ENCODE measurements at regions not wholly inside any gene's neighbourhood (a gene's known extent, or its start where the extent isn't known, plus 50 kb on each side); places are given as distances from the start of the nearest gene placed in this dataset.

GRCh38 chr7:30214651-30215137, 69.7 kb upstream of the ZNRF2 start:
- DNase-seq, result no peak
- Histone ChIP-seq H3K4me2 (ENCODE audit: low read depth, low read length) (no peak overlapping the region), H3K18ac (ENCODE audit: low read depth, low read length) (no peak overlapping the region), H3K56ac (ENCODE audit: extremely low read depth, insufficient read depth, low read length) (no peak overlapping the region), H3K4me1 (ENCODE audit: control insufficient read depth, insufficient read depth, low read length) (no peaks in the 10 kb centered on the region), H3K36me3 (ENCODE audit: control insufficient read depth, insufficient read depth, low read length) (no peaks in the 10 kb centered on the region), H2AK5ac (ENCODE audit: low read depth, low read length) (no peak overlapping the region), H4K5ac (ENCODE audit: low read depth, low read length) (no peak overlapping the region), H4K20me1 (ENCODE audit: insufficient read depth, low read length) (no peaks in the 10 kb centered on the region), H4K91ac (ENCODE audit: insufficient read depth, low read depth, low read length) (no peak overlapping the region), H2AFZ (replicated peaks; ENCODE audit: low read length, poor library complexity) (no peak overlapping the region), H2BK120ac (ENCODE audit: low read depth, low read length) (no peak overlapping the region), H3K23ac (ENCODE audit: low read depth, low read length) (no peak overlapping the region), H3K4ac (ENCODE audit: low read depth, low read length) (no peak overlapping the region), H3K14ac (replicated peaks; ENCODE audit: low read depth, low read length) (no peak overlapping the region), H2AK9ac (replicated peaks; ENCODE audit: low read depth, low read length, poor library complexity) (no peak overlapping the region), H3K79me1 (ENCODE audit: low read depth in 1 of 2, low read length in 2 of 2) (no peaks in the 10 kb centered on the region), H3K27ac (ENCODE audit: insufficient read depth, low read length) (no peak overlapping the region), H4K8ac (ENCODE audit: low read depth in 2 of 2, low read length in 2 of 2) (no peak overlapping the region), H2BK5ac (ENCODE audit: low read depth, low read length, poor library complexity, severe bottlenecking) (no peak overlapping the region), H3K9me1 (ENCODE audit: insufficient read depth, low read length) (no peaks in the 10 kb centered on the region), H3K9ac (ENCODE audit: low read depth, low read length) (no peak overlapping the region), H2BK20ac (ENCODE audit: low read depth, low read length) (no peak overlapping the region), H3K27me3 (ENCODE audit: control insufficient read depth, insufficient read depth, low read length) (peaks cover 9% of the 10 kb centered on the region), H3K9me3 (ENCODE audit: control insufficient read depth, insufficient read depth, low read length) (no peaks in the 10 kb centered on the region), H3K4me3 (ENCODE audit: insufficient read depth, low read depth, low read length) (no peak overlapping the region), H2BK15ac (ENCODE audit: low read depth, low read length) (no peak overlapping the region)
- no CpG with 5 or more reads among the region's 8 CpGs for WGBS, 2 experiments (ENCODE audit: extremely low coverage in 2 of 2, insufficient read length in 1 of 2)
- ChIA-PET CTCF (no interaction called here), POLR2A (ENCODE audit: unreplicated experiment) (no interaction called here)
- no TSS peak for BruUV-seq (replicated peaks)
- dilution Hi-C loops (cut with HindIII; ENCODE audit: low sequenced_read_pairs, unreplicated experiment), result no loop called here
- TF ChIP-seq RAD21 (IDR thresholded peaks at IDR 0.05; ENCODE audit: low read length), result no peak
- TF ChIP-seq SMC3 (IDR thresholded peaks at IDR 0.05; ENCODE audit: low read depth, low read length), result no peak
- TF ChIP-seq CHD1 (IDR thresholded peaks at IDR 0.05; ENCODE audit: low read depth, low read length), result no peak
- TF ChIP-seq MAFK (IDR thresholded peaks at IDR 0.05; ENCODE audit: low read depth, low read length), result no peak
- in situ Hi-C loops (cut with MboI; ENCODE audit: low sequenced_read_pairs), result no loop called here
- intact Hi-C loops (cut with micrococcal nuclease), result no loop called here
- ATAC-seq (ENCODE audit: low read depth), result no peak

Measured in IMR-90 (cell line).